NCI-H69 (cell line): ENCODE measurements at regions not wholly inside any gene's neighbourhood (a gene's known extent, or its start where the extent isn't known, plus 50 kb on each side); places are given as distances from the start of the nearest gene placed in this dataset.

Experiments used
- DNase-seq: peaks from one replicate; lab custom pipeline; 2025; lab: John Stamatoyannopoulos, UW

GRCh38 chr2:4576075-4576474, 872.7 kb downstream of the DCDC2C start:
- DNase-seq, result no peak

DNA sequence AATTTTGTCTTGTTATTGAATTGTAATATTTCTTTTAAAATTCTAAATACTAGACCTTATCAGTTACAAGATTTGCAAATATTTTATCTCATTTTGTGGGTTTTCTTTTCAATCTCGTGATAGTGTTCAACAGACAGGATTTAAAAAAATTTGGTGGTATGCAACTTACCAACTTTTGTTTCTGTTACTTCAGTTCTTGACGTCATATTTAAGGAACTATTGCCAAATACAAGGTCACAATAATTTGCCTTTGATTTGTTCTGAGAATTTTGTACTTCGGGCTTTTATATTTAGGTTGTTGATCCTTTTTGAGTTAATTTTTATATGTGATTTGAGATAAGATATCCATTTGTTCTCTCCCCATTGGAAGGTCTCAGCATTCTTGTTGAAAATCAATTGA, 876.6 kb downstream of the DCDC2C start:
- no peak for DNase-seq

GRCh38 chr2:4585057-4585635, 881.8 kb downstream of the DCDC2C start:
- no peak for DNase-seq

DNA sequence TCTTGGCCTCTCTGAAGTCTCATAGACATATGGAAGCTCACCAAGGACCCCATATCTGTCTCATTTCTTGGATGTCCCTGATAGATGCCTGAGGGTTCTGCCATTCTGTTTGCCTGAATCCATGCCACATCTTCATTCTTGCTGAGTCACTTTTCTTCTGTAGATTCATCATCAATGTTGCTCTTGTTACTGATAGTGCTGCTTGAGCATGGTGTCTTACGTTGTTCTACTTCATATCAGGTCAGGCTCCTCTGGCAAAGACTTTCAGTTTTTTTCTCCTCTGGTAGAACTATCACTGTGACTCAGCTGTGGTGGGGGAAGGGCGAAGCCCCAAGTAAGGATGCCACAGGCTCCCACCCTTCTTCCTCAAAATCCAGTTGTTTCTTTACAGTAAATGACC, 885.2 kb downstream of the DCDC2C start:
- no peak for DNase-seq

- no peak for DNase-seq
Measured at GRCh38 chr2:4591261-4591660, 887.9 kb downstream of the DCDC2C start.

DNA sequence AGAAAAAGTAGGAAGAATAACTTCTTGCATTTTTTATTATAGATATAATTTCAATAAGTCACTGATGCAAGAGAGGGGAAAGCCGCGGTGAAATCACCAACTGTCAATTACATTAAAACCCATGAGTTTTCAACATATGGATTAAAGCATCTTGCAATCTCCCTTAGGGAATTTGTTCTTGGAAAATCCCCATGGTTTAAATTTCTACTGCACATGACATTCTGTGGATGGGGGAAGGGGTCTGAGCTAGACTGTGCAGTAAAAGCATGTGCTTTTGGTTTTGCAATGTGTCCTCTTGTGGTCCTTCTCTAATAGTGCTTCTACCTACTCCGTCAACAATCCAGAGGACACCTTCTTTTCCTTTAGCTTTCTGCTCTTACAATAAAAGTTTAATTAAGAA, 894.0 kb downstream of the DCDC2C start:
- DNase-seq, result peak; percentile 37

DNA sequence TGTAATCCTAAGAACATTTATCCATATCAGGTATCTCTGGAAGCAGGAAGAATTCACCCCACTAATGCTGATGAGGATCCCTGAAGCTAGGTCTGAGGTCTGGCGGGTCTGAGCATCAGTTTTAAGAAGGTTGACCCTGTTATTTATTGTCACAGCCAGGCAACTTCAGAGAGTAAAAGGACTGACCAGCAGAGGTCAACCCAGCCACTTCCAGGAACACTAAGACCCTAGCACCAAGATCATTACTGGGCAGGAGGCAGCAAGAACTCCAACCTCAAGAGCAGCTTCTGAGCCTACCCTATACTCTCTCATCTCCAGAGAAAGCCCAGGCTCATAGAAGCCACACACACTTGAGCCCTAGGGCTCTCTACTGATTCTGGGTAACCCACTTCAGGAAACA, 901.4 kb downstream of the DCDC2C start:
- DNase-seq, result no peak

DNA sequence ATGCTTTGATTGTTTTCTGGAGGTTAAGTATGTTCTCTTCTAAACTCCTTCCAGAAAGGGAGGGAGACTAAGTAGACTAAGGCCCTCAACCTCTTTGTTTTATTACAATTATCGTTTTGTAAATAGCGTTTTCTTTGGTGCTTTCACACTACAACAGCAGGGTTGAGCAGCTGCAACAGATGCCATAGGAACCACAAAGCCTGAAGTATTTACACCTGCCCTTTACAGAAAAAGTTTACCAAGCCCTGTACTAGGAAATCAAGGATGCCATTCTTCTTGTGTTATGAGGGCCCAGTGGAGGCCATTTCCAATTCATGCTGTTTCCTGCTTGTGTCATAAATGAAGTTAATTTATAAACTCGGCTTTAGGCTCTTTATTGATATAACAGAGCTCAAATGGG, 914.8 kb downstream of the DCDC2C start:
- DNase-seq, result no peak

DNA sequence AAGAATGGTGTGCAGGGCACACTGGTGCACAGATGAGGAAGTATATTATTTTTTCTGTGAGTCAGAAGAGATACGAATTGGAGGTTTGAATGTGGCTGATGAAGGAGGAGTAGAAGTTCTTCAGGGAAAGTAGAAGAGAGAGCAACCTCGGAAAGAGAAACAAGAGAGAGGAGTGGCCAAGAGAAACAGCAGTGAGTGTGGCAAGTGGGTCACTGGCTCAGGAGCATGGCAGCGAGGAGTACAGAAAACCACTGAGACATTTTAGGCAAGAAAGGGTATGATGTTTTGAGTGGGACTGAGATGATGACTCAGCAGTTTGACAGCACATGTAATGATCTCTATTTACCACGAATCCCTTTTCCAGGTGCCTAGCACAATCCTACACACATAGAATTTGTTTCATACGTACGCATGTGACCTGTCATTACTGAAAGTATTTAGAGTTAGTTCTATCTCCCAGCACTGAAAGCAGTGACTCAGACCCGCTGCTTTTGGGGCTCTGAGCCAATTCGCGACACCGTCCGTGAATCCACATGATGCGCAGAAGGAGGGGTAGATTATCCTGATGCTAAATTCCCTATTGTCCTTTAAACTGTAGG, 915.4 kb downstream of the DCDC2C start:
- no peak for DNase-seq

DNA sequence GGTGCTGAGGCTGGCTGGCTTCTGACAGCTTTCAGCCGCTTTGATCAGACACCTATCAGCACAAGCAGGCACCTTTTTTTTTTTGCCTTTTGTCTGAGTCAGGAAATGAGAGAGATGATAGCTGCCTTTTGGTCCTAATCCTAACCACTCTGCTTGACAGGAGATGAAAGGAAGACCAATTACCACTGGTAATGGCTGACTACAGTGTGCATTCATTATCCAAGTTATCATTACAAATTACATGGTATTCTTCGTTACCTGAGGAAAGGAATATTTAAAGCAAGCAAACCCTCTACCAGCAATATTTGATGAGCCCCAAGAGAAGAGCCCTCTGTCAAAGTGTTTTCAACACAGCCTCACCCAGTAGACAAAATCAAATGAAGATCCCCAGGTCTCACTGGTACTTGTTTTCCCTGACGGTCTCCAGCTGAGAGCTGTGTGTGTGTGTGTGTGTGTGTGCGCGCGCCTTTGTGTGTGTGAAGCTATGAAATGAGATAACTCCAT, 925.7 kb downstream of the DCDC2C start:
- peak; percentile 97 for DNase-seq

- DNase-seq, result peak; percentile 90
Measured at GRCh38 chr2:4635289-4635688, 931.9 kb downstream of the DCDC2C start.

DNA sequence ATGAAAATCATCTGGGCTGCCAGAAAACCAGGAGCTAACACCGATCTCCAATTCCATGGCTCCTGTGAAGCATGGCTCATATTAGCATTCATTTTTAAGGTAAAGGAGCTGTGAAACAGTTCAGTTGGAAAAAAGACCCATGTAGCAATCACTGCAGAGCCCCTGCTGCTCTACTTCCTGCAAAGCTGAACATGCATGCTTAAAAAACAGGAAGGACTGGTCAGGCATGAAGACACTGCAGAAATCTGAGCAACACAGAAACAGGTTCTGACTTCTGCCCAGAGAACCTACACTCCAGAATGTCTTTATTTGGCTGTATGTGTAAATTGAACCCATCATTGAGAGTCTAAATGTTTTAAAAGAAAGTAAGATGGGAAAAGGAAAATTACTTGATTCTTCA, 950.6 kb downstream of the DCDC2C start:
- DNase-seq, result peak; percentile 1

- DNase-seq, result no peak
Measured at GRCh38 chr2:4656326-4656725, 953.0 kb downstream of the DCDC2C start.

GRCh38 chr2:4662161-4662779, 958.9 kb downstream of the DCDC2C start:
- peak; percentile 60 for DNase-seq

DNA sequence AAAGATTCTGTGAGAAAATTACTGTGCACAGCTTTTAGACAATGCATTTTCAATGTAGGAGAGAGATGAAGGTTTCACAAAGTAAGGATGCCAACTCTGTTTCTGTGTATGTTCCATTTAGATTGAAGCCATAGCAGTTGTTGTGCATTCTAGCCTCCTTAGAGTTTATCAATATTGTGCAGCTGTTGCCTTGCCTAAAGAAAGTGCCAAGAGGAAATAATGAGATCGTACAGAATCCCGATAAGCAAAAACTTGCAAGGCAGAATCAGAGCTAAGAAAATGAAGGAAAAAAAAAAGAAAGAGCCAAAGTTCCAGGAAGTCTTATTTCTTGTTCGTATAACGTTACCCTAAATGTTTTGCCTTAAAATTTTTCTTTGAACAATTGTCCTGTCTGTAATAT, 965.0 kb downstream of the DCDC2C start:
- no peak for DNase-seq

GRCh38 chr2:4670331-4670730, 967.0 kb downstream of the DCDC2C start:
- DNase-seq, result no peak

DNA sequence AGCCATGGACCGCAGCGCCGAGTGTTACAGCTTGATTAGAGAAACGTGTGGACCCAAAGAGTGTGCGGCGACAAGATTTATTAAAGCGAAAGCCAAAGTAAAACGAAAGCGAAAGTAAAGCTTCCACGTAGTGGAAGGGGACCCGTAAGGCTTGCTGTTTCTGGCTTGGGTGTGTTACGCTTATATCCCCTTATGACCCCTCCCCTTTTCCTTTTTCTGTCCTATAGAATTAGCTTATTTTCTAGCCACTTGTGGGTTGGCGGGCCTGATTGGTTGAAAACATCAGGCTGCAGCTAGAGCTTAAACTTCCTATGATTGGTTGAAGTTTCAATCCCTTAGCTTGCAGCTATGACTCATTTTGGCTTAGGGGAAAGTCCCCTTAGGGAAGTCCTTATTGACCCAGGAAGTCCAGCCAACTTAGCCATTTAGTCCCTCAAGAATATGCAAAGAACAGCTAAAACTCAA, 969.7 kb downstream of the DCDC2C start:
- DNase-seq, result peak; percentile 86

DNA sequence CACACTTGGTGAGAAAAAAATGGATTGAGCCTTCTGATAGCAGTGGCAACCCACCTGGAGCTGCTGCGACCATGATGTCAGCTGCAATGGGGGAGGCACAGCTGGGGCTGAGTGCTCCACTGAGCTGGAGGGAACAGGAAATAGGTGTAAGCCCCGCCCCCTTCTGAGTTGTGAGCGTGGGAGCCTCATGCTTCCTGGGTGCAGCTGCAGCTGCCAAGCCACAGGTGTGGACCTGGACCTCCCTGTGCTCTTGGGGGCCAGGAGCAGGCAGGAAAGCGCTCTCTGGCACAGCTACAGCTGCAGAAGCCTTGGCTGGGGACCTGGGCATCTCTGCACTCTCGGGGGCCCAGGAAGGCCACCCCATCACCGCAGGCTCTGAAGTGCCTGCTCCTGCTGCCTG, 970.6 kb downstream of the DCDC2C start:
- DNase-seq, result peak; percentile 75

DNA sequence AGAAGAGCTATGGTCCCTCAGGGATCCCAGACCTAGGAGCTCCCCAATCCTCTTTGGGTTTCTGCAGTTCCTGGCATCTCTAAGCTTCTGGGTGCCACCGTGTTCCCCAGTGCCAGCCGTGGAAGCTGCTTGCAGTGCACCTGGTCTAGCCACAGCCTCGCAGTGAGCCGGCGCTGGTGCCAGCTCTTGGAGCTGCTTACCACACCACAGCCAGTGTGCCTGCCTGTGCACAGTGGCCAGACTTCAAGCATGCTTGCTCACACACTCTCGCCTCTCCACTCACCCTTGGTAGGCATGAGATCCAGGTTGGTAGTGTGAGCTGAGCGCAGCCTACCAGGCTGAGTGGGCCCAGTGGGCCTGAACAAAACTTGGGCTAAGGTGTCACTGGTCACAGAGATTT, 971.9 kb downstream of the DCDC2C start:
- DNase-seq, result no peak

GRCh38 chr2:4678927-4679326, 975.6 kb downstream of the DCDC2C start:
- DNase-seq, result peak; percentile 4

- DNase-seq, result no peak
Measured at GRCh38 chr2:4679391-4679790, 976.0 kb downstream of the DCDC2C start.

DNA sequence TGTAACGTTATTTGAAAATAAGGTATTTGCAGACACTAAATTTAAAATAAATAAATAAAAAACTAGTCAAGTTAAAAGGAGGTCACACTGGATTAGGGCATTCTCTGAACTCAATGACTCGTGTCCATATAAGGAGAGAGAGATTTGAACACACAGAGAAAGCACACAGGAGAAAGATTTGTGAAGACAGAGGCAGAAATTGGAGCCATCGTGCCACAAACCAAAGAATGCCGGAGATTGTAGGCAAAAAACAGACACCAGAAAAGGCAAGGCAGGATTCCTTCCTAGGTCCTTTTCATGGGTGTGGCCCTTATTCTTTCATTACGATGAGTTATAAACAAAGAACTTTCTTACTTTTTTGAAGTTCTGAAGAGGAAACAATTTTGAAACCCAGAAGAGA, 981.5 kb downstream of the DCDC2C start:
- DNase-seq, result no peak

DNA sequence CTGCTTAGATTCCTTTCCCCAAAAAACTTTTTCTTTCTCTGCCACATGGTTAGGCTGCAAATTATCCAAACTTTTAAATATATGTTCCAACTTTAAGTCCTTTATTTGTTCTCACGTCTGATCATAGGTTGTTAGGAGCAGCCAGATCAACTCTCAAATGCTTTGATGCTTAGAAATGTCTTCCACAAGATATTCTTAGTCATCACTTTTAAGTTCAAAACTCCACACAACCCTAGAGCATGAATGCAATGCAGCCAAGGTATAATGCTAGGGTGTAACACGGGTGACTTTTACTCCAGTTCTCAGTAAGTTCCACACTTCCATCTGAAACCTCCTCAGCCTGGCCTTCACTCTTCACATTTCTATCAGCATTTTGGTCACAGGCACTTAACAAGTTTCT, 987.5 kb downstream of the DCDC2C start:
- DNase-seq, result no peak

DNA sequence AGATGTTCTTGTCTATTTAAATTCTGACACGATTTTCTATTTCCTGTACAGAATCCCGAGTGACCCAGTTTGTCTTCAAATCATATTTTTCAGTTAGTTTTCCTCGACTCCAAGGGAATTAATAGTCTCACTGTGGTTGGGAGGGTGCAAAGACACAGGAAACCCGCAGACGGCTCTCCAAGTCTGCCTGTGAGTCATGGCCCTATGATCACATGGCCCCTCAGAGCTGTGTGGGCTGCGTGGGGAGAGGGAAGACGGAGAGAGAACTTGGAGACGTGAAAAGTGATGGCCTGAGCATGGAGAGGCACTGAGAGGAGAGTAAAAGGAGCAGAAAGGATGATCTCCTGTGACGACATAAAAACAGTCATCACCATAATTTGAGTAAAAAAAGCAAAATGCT, 989.9 kb downstream of the DCDC2C start:
- no peak for DNase-seq
